NB4 (cell line): ENCODE measurements at regions not wholly inside any gene's neighbourhood (a gene's known extent, or its start where the extent isn't known, plus 50 kb on each side); places are given as distances from the start of the nearest gene placed in this dataset.

Experiments used
- DNase-seq: peaks from one replicate; pipeline ENCODE4 v3.0.0; 2010; ENCODE audit warnings: low read depth
- H3K4me3 ChIP-seq: one replicate; pipeline ENCODE4 v1.5.1; 2011; ENCODE audit warnings: mild to moderate bottlenecking, low read depth, low read length, moderate library complexity
- CTCF ChIP-seq: IDR thresholded peaks from one replicate; pipeline ENCODE4 v1.5.1; 2012; ENCODE audit warnings: low read depth, low read length
- MAX ChIP-seq: IDR thresholded peaks from 2 replicates; pipeline ENCODE4 v1.6.1; 2011; ENCODE audit warnings: low read depth, low read length
- MYC ChIP-seq: IDR thresholded peaks from 2 replicates; pipeline ENCODE4 v1.6.1; 2011; ENCODE audit warnings: low read depth, low read length
- POLR2A ChIP-seq: IDR thresholded peaks from 2 replicates; pipeline ENCODE4 v1.6.1; 2011; ENCODE audit warnings: mild to moderate bottlenecking; ENCODE audit not compliant: insufficient read length; ENCODE audit errors: extremely low read depth

DNA sequence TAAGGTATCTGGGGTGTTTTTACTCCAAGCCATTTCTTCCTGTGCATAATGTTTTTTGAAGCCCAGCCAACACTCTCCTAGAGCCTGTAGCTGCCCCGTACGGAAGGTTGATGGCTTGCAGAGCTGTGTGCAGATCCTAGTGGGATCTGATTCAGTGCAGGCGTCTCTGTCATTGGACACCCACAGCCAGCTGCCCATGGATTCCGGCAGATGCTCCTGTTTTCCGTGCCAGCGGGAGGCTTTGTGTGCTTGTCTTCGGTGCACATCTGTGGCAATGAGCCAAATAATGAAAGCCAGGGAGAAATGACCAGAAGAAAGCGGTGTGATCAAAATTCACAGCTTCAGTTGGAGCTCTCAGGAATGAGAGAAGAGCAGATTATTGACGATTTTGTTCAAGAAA lies 426.4 kb downstream of the TYW1 start:
- TF ChIP-seq MYC (no peak), CTCF (no peak), POLR2A (no peak), MAX (no peak)
- no peak overlapping the region for H3K4me3 ChIP-seq
- DNase-seq, result no peak

DNA sequence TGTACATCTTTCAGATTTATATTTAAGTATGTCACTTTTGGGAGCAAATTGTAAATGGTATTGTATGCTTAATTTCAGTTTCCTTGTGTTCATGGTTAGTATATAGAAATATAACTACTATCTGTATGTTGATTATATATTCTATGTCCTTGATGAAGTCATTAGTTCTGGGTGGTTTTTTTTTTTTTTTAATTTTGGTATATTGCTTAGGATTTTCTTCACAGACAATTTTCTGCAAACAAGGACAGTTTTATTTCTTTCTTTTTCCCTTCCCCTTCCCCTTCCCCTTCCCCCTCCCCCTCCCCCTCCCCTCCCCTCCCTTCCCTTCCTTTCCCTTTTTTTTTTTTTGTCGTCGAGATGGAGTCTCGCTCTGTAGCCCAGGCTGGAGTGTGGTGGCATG lies 430.0 kb downstream of the TYW1 start:
- TF ChIP-seq MAX (no peak), CTCF (no peak), MYC (no peak), POLR2A (no peak)
- no peak for DNase-seq
- no peak overlapping the region for H3K4me3 ChIP-seq

DNA sequence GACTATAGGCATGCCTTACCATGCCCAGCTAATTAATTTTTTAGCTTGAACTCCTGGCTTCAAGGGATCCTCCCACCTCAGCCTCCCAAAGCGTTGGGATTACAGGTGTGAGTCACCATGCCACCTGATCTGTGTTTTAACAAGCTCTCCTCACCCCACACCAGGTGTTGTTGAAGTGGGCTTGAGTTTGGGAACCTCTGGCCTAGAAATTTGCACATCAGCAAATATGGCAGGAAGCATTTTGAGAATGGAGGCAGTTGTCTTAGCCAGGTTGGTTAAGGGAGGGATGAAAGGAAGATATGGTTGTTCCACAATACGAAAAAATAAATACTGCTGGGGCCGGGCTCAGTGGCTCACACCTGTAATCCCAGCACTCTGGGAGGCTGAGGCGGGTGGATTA lies 433.1 kb downstream of the TYW1 start:
- no peak for DNase-seq
- TF ChIP-seq CTCF (no peak), MAX (no peak), MYC (no peak), POLR2A (no peak)

DNA sequence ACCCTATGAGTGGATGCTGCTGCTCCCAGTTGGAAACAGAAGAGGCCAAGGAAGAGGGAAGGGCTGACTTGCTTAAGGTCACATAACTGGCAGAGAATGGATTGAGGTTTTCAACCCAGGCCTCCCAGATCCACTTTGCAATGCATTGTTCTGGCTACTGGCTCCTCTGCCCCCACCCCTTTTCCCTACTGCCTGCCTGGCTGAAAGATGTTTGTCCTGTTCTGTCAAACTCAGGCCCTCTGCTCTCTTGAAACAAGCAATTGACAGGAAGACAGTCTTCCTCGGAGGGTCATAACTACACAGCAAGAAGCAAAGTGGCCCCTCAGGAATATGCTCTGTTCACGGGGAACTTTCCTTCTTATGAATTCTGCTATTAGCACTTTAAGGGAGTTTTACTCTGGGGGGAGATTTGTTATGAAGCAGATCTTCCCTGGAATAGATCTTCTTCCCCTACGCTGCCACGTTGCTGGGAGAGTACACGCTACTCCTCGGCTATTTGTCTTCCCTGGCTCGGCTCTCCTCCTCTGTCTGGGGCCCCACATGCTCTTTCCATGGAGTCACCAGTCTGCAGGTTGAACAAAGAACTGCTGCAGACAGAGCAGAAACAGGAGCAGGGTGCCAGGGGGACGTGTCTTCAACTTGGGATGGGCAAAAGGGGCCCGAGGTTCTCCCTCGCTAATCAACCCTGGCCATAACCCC lies 436.1 kb downstream of the TYW1 start:
- no peak overlapping the region for H3K4me3 ChIP-seq
- TF ChIP-seq POLR2A (no peak), MAX (no peak), CTCF (no peak), MYC (no peak)
- no peak for DNase-seq

More for the DNA sequence above, 433.1 kb downstream of the TYW1 start:
- no peak overlapping the region for H3K4me3 ChIP-seq

DNA sequence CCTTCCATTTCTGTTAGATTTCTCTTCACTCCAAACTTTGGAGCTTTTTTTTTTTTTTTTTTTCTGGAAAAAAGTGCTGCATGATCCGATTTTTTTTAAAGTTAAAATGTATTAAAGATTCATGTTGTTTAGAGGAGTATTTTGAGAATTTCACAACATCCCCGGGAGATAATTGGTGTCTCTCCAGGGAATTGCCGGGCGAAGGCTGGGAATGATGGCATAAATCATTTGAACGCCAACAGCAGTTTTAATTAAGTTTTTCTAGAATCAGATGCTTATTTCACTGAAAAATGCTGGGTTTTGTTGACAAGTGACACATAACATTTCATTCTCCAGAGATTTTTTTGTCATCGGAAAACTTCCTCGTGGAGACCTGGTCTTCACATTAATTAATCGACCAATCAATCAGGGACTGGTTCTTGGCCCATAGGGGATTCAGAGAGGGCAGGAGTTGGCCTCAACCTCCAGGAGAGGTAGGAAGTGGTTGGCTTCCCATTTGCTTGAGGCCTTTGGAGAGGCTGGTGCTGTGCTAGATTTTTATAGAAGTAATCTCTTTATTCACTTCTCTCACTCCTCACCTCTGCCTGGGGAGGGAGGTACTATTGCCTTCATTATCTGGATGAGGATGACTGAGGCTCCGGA lies 439.4 kb downstream of the TYW1 start:
- no peak for TF ChIP-seq CTCF
- H3K4me3 ChIP-seq, result no peak overlapping the region
- no peak for DNase-seq
